NCI-H1694 treated with DMSO at 0.1 percent for 48 hours (cell line): ENCODE measurements at regions not wholly inside any gene's neighbourhood (a gene's known extent, or its start where the extent isn't known, plus 50 kb on each side); places are given as distances from the start of the nearest gene placed in this dataset.

Experiments
- DNase-seq: peaks from one replicate; lab custom pipeline; 2025; lab: John Stamatoyannopoulos, UW

GRCh38 chr16:66315210-66315825 lies 51.2 kb upstream of the CDH5 start:
- DNase-seq = peak; percentile 61

GRCh38 chr16:66311306-66311705 lies 55.2 kb upstream of the CDH5 start:
- DNase-seq = no peak

- no peak for DNase-seq
Observed at GRCh38 chr16:66309215-66309807, 57.2 kb upstream of the CDH5 start.

DNA sequence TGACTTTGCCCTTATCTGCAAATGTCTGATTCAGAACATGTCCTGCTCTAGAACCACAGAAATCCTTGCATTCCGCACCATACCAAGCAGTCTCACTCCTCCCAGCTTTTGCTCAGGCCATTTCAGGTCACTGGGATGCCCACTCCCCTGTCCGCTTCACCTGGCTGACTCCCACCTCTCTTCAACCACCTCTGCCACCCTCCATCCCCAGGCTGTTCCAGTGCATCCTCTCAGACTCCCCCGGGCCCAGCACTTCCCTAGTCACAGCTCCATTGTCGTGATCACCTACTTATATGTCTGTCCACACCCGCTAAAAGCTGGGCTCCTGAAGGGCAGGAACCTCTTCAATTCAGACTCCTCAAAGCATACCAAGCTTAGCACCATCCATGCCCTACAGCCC lies 58.4 kb upstream of the CDH5 start:
- no peak for DNase-seq

DNA sequence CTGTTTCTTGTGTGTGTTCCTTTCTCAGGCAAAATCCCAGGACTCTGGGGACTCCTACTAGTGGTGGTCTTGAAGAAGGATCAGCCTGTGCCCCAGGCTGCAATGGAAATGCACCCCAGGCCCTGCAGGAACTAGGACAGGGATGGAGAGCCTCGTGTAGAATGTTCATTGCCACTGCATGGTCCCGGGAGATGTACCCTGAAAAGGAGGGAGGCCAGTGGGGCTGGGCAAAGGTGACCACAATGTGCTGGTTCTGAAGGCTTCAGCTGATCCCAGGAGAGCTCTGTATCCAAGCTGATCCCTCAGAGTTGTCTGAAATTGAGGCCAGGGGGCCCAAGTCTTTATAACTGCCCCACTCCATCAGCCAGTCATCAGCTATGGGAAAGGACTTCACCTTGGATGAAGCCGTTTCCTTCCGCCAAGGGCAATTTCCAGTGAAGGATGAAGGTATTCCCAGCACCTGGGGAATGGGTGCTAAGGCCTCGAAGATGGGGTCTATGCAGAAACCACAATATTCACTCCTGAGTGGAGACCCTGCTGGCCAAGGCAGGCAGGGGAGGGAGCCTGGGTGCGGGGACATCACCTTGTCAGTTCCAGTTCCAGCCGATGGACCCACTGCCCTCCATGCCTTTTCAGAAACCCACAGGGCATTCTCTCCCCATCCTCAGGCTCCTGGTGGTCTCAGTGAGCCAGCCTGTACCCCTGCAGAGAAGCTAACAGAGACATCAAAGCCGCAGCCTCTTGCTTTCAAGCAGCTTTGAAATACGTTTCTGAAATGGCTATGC lies 59.9 kb upstream of the CDH5 start:
- no peak for DNase-seq

DNA sequence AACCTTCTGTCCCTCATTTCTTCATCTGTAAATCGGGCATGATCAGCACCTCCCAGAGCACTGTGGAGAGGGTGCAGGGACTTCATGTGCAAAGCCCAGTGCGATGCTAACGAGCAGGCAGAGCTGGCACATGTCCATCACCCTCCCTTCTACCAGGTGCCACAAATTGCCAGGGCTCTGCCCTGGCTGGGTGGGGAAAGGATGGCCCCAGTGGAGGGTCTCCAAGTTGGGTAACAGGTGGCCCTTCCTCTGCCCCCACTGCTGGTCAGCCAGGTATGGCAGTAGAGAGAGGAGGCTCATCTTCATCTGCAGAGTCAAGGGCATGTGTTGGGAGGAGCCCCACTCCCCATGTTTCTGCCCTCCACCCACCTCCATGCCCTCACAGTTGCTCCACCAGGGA lies 61.5 kb upstream of the CDH5 start:
- DNase-seq = no peak

DNA sequence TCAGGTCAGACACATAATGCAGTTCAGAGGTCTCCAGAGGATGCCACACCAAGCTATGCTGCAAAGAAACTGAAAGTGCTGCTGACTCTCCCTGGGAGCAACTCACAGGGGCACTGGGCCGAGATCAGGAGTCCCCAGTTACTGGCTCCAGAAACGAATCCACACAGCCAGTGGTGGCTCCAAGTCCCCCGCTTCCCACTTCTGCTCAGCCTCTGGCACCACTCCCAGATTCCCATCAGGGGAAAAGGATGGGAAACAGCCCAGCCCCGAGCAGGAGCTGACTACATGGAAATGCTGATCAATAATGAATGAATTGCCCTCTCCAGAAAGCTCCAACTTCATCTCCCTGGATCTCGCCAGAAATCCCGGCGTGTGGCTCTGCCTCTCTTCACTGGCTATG lies 62.3 kb upstream of the CDH5 start:
- no peak for DNase-seq

- DNase-seq = no peak
Observed at GRCh38 chr16:66300501-66300900, 66.0 kb upstream of the CDH5 start.

- DNase-seq = no peak
Observed at GRCh38 chr16:66300037-66300436, 66.5 kb upstream of the CDH5 start.

DNA sequence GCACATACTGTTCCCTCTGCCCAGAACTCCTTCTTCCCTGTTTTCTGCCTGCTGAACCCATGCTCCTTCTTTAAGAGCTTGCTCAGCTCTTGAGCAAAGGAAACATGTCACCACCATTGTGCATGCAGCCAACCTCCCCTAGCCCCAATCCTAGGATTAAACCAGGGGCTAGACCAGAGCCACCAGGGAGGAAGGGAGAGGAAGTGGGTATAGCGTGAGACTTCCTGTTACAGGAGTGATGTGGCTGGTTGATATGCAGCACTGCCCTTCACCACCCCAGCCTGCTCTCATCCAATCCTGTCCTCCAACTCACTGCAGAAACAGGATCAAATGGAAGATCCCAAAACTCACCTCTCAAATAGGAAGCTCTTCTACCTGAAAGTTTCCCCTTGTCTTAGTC lies 67.1 kb upstream of the CDH5 start:
- no peak for DNase-seq

DNA sequence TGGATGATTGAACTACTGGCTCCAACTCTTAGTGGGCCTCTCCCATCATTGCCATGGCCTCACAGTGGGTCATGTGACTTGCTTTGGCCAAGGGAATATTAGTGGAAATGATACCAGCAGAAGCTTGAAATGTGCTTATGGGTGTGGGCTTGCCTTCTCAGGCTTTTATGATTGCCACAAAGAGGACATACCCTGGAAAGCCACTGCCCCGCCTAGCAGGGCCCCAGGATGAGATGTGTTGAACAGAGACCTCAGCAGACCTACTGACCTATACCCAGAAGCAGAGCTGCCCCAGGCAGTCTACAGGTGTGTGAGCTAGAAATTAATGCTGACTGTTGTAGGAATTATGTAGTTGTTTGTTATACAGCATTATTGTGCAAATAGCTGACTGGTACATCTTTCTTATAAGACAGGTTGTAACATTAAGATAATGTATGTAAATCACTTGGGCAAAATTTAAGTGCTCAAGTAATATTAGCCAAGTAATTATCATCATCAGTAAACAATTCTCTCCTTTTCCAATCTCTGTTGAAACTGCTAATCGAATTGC lies 67.8 kb upstream of the CDH5 start:
- no peak for DNase-seq

- no peak for DNase-seq
Observed at GRCh38 chr16:66298006-66298405, 68.5 kb upstream of the CDH5 start.

DNA sequence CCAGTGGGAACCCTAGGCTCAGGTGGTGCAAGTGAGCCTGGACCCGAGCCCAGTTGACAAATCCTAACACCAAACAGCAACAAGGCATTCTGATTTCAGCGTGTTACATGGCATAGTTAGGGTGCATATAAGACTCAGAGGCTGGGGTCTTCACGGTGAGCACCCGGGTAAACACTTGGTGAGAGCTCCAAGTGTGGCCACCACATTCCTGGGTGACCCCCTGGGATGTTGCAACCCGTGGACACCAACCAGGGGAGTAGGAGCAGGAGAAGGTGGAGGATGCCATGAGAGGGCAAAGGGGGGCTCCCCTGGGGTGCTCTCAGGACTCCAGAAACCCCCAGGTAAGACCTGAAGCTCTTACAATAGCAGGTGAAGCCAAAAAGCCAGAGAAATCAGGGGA lies 69.9 kb upstream of the CDH5 start:
- no peak for DNase-seq

DNA sequence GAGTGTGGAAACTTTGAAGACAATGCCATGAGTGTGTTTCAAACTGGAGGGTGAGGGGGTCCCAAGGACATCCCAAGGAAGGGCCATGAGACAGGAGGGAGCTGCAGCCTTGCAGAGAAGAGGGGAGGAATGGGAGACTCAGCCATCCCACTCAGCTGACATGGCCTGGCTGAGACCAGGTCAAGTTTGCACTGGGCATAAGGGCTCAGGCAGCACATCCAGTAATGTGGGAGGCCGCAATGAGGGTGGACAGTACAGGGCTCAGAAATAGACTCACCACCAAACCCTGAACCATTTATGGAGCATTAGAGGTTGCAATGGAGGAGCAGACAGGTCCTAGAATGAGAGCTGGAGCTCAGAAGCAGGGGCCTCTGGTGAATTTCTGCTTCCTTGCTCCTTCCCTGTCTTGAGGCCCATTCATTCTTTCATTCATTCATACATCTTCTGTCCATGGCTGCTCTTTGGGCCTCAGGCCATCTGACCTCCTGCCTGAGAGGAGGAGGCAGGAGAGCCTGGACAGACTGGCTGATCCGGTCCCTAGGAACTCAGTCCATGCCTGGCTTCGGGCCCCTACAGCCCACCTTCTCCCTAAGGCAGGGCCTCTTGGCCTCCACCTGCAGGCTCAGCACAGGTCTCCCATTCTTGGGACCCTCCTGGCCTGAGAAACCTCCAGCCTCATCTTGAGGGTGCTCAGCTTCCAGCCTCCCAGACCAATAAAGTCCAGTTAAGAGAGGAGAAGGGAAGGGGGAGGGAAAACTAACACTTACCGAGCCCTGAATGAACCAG lies 70.5 kb upstream of the CDH5 start:
- no peak for DNase-seq

DNA sequence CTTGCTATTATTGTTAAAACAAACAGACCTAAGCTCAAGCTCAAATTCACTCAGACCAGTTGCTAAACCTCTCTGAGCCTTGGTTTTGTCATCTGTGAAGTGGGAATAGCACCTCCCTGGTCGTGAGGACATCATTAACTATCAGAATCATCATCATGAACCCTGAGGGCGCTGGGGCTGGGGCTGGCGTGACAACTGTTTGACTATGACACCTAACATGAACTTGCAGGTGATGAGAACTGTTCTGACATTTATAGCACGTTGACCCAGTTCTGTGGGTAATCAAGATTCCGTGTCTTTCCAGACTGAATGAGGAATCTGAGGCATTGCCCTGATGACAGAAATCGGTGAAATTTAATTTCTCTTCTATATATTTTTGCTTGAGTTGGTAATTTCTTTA lies 71.3 kb upstream of the CDH5 start:
- DNase-seq = no peak

DNA sequence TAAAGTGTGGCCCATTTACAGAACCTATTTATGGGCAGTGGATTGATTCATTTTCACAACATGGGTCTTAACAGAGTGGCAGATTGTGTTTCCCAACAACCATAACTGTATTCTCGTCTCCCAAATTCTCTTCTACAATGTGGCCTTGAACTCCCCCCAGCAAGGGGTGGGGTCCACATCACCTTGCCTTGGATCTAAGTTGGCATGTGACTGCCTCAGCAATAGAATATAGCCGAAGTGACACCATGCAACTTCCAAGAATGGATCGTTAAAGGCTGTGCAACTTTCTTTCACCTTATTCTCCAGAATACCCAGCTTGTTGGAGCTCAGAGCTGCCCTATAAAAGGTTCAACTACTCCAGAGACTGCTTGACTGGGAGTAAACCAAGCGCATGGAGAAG lies 72.0 kb upstream of the CDH5 start:
- DNase-seq = no peak

DNA sequence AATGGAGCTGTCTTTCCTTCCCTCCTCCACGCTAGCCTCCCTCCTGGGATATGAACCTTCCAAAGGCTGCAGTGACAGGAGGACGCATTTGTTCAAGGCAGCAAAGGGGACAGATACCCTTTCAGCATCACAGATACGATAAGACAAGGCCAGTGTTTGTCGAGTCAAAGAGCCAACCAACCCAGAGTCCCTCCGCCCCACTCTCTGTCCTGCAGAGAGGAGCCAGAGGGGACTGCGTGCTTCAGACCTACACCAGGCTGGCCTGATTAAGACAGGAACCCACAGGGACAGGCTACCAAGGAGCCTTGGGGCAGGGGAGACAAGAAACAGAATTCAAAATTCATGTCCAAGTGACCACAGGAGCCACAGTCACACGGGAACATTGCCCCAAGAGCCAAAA lies 72.6 kb upstream of the CDH5 start:
- DNase-seq = no peak

DNA sequence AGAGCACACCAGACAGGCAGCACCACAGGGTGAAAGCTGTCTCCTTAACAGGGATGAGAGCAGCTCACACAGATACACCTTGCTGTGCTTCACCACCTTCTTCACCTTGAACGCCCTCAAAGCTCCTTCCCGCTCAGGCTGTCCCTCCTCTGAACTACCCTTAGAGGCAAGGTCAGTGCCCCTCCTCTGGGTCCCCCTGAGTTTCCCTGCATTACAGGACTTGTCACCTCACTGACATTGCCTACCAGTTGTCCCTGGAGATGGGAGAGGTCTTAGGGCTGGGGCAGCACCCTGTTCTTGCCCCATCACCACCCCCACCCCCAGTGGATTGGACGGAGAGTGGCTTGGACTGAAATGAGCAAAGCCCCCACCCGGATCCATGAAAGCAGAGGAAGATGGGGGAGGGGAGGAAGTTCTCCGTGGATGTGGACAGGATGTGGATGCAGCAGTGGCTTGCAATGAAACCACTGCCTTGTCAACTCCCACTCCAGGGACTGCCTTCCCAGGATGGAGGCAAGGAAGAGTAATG lies 73.2 kb upstream of the CDH5 start:
- no peak for DNase-seq

GRCh38 chr16:66292241-66292935 lies 74.1 kb upstream of the CDH5 start:
- no peak for DNase-seq

DNA sequence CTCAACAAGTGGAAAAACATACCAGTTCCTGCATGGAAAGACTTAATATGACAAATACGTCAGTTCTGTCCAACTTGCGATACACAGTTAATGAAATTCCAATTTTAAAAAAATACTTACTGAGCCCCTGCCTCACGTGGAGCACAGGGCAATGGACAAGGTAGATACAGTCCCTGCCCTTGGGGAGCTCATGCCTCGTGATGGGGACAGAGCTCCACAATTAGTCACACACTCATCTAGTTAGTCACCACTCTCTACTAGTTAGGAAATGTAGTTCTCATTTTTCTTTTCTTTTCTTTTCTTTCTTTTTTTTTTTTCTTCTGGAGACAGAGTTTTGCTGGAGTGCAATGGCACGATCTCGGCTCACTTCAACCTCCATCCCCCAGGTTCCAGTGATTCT lies 74.7 kb upstream of the CDH5 start:
- DNase-seq = no peak

GRCh38 chr16:66290431-66290830 lies 76.1 kb upstream of the CDH5 start:
- DNase-seq = no peak

GRCh38 chr16:66289986-66290385 lies 76.5 kb upstream of the CDH5 start:
- DNase-seq = no peak
